ENCODE measurements at regions not wholly inside any gene's neighbourhood (a gene's known extent, or its start where the extent isn't known, plus 50 kb on each side); places are given as distances from the start of the nearest gene placed in this dataset.
A peak's percentile ranks its signal among the peaks of the same experiment; 100 is the strongest.

DNA sequence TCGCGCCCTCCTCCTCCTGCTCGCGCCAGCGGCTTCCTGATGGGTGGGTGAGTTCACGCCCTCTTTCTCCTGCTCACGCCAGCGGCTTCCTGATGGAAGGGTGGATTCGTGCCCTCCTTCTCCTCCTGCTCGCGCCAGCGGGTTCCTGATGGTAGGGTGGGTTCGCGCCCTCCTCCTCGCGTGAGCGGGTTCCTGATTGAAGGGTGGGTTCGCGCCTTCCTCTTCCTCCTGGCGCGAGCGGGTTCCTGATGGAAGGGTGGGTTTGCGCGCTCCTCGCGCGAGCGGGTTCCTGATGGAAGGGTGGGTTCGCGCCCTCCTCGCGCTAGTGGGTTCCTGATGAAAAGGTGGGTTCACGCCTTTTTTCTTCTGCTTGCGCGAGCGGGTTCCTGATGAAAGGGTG is 62.0 kb upstream of the MGAT5 start:
- Mint-ChIP-seq H3K27me3 (no peaks in the 10 kb centered on the region), H3K36me3 (ENCODE audit: low read depth) (peaks cover 26% of the 10 kb centered on the region), H3K9me3 (peaks cover 5% of the 10 kb centered on the region), H3K4me1 (ENCODE audit: low read depth) (peaks cover 67% of the 10 kb centered on the region), H3K27ac (no peak overlapping the region), H3K4me3 (no peak overlapping the region)
- no peak for DNase-seq

DNA sequence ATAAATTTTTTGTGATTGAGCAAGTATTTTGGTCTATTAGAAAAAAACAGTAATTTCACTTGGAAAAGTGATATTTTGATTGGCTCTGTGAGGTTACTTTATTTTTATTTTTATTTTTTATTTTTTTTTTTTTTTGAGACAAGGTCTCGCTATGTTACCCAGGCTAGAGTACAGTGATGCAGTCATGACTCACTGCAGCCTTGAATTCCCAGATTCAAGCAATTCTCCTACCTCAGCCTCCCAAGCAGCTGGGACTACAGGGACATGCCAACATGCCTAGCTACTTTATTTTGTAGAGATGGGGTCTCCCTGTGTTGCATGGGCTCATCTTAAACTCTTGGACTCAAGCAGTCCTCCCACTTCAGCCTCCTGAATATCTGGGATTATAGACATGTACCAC is 60.9 kb upstream of the MGAT5 start:
- Mint-ChIP-seq H3K9me3 (peaks cover 5% of the 10 kb centered on the region), H3K27ac (no peak overlapping the region), H3K4me3 (no peak overlapping the region), H3K4me1 (ENCODE audit: low read depth) (peaks cover 68% of the 10 kb centered on the region), H3K36me3 (ENCODE audit: low read depth) (peaks cover 22% of the 10 kb centered on the region), H3K27me3 (no peaks in the 10 kb centered on the region)
- no peak for DNase-seq

DNA sequence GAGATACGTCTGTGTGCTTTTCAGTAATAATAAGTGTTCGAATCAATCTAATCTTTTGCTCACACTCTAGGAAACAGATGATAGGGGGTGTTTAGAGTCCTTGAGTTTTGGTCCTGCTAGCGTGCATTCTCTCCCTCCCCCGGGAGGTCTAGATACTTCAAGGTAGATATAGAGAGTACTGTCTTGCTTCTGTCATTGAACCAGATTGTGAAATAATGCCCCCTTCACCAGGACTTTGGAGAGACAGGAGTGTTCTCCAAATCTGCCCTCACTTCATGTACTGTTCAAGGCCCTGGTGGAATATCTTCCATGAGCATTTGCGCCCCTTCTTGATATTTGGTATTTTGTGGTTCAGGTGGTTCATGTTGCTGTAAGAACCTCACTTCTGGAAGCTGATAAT is 59.4 kb upstream of the MGAT5 start:
- Mint-ChIP-seq H3K27ac (peak overlapping the region; percentile 87), H3K4me3 (no peak overlapping the region), H3K4me1 (ENCODE audit: low read depth) (peaks cover 72% of the 10 kb centered on the region), H3K36me3 (ENCODE audit: low read depth) (peaks cover 19% of the 10 kb centered on the region), H3K9me3 (peaks cover 5% of the 10 kb centered on the region), H3K27me3 (no peaks in the 10 kb centered on the region)
- DNase-seq = no peak

DNA sequence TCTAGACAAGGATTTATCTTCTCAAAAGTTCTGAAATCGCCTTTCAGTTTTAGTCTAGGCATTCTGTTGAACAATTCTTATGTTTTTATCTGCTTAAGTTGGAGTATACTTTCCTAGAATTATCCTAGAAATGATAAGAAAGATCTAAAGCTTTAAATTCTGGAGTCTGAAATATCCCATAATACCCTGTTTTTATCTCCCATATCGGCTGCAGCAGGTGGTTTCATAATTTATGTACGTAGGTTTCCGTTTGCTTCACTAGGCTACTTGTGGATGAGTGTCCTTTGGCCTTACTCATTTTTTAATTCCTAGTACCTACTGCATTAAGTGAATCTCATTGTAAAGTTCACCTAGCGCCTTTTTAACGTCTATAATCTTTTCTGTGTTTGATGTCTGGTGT is 58.5 kb upstream of the MGAT5 start:
- Mint-ChIP-seq H3K27me3 (no peaks in the 10 kb centered on the region), H3K4me3 (no peak overlapping the region), H3K36me3 (ENCODE audit: low read depth) (peaks cover 12% of the 10 kb centered on the region), H3K9me3 (peaks cover 5% of the 10 kb centered on the region), H3K27ac (peak overlapping the region; percentile 87), H3K4me1 (ENCODE audit: low read depth) (peaks cover 71% of the 10 kb centered on the region)
- DNase-seq = no peak

DNA sequence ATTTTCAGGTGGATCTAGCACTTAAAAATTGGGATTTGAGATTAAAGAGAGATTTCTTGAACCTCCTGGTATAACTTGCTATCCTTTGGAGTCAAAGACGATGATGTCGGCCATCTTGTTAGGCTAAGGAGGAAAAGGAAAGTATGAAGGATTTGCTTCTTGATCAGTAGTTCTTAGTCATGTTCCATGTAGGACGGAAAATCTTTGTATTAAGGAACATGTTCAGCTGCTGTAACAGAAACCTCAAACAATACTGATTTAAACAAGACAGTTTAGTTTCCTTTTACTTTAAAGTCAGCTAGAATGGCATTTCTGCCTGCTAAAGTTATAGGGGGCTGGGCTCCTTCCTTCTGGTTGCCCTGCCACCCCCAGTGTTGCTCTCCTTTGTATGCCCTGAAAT is 56.4 kb upstream of the MGAT5 start:
- no peaks in the 10 kb centered on the region for H3K27me3 Mint-ChIP-seq
- H3K4me3 Mint-ChIP-seq = peak overlapping the region; percentile 41
- peak overlapping the region; percentile 87 for H3K27ac Mint-ChIP-seq
- DNase-seq = no peak
- no peaks in the 10 kb centered on the region for H3K36me3 Mint-ChIP-seq (ENCODE audit: low read depth)
- H3K9me3 Mint-ChIP-seq = no peaks in the 10 kb centered on the region
- peaks cover 81% of the 10 kb centered on the region for H3K4me1 Mint-ChIP-seq (ENCODE audit: low read depth)

DNA sequence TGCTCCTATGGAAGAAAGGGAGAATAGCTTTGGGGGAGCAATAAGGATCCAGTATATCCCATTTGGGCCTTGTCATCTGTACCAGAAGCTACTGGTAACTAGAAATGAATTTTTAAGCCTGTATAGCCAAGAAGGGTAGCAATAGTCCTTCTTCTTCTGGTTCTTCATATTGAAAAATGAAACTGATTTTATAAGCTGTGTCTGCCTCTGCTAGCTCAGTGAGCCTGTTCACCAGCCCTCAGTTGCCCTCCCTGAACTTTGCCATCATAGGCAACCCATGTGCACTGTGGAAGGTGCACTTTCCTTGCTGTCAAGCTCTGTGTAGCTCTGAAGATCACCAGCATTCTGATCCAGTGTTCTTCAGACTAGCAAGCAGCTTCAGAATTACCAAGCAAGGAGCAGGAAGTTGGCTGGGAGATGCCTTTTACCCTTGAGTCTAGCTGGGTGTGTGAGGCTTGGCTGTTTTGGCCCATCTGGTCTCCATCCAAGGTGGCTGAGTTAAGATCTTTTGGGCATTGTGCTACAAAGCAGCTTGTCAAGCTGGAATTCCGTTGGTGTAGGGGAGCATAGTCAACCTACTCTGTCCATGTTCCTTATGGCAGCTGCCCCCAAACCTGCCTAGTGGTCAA is 55.8 kb upstream of the MGAT5 start:
- Mint-ChIP-seq H3K27ac (peak overlapping the region; percentile 87), H3K9me3 (no peaks in the 10 kb centered on the region), H3K4me3 (peak overlapping the region; percentile 41), H3K36me3 (ENCODE audit: low read depth) (no peaks in the 10 kb centered on the region), H3K4me1 (ENCODE audit: low read depth) (peaks cover 88% of the 10 kb centered on the region), H3K27me3 (no peaks in the 10 kb centered on the region)
- no peak for DNase-seq

DNA sequence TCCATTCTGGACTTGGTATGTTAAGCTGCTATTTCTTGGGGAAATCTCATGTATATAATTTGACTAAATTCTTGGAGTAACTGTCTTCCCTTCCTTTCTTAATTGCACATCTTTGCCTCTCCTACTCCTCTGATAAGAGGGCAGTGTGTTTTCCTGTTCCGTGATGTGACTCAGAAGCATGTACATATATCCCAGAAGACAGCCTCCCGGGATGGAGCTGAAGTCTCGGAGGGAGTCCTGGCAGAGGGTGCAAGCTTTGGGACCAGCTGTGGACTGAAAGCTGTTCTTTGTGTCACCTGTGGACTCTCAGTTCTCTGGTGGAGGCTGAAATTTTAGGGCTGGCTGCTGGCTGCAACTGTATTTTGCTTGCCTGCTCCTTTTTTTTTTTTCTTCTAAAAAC is 54.7 kb upstream of the MGAT5 start:
- no peak for DNase-seq
- H3K27me3 Mint-ChIP-seq = no peaks in the 10 kb centered on the region
- H3K27ac Mint-ChIP-seq = peak overlapping the region; percentile 87
- H3K4me3 Mint-ChIP-seq = no peak overlapping the region
- H3K9me3 Mint-ChIP-seq = no peaks in the 10 kb centered on the region
- no peaks in the 10 kb centered on the region for H3K36me3 Mint-ChIP-seq (ENCODE audit: low read depth)
- peaks cover 86% of the 10 kb centered on the region for H3K4me1 Mint-ChIP-seq (ENCODE audit: low read depth)

DNA sequence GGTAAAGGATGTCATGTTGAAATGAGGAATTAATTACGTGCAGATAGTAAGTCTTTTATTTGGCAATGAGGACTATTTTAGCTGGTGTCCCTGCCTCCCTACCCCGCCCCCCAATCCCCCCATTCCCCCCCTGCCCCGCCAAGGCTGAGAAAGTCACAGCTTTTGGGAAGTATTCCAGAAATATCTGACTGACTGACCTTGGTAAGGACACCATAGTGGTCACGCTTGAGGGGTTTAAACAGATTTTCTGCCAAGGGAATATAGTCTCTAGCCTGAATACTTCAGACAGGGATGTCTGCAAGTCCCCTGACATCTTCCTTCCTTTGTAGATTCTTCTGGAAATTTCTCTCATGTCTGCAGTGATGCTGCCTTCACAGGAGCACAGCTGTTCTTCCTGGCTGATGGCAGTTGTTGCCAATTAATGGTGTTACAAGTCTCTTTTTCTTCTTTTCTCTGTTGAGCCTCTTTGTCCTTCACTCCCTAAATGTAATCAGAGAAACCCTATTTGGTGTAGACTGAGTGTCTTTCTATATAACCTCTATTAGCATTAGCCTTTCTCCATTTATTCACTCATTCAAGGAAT is 53.7 kb upstream of the MGAT5 start:
- no peaks in the 10 kb centered on the region for H3K27me3 Mint-ChIP-seq
- no peaks in the 10 kb centered on the region for H3K36me3 Mint-ChIP-seq (ENCODE audit: low read depth)
- DNase-seq = no peak
- H3K9me3 Mint-ChIP-seq = no peaks in the 10 kb centered on the region
- no peak overlapping the region for H3K4me3 Mint-ChIP-seq
- H3K27ac Mint-ChIP-seq = peak overlapping the region; percentile 31
- peaks cover 76% of the 10 kb centered on the region for H3K4me1 Mint-ChIP-seq (ENCODE audit: low read depth)

DNA sequence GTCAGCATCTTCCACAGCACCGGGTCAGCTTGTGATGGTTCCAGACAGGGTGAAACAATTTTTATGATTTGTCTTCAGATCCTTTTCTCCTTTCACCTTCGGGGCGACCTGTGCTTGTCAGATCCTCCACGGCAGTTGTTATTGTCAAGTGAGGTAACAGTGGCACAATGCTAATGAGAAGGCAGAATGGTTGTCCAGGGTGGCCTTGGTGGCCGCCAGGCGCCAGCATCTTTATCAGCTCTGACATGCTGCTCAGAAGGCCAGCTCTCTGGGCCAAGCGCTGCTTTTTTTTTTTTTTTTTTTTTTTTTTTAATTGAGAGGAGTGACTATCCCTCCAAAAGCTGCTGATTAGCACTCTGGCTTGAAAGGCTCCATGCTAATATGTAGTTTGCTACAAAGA is 52.3 kb upstream of the MGAT5 start:
- DNase-seq = no peak
- no peaks in the 10 kb centered on the region for H3K27me3 Mint-ChIP-seq
- H3K27ac Mint-ChIP-seq = peak overlapping the region; percentile 44
- peaks cover 62% of the 10 kb centered on the region for H3K4me1 Mint-ChIP-seq (ENCODE audit: low read depth)
- H3K9me3 Mint-ChIP-seq = no peaks in the 10 kb centered on the region
- H3K36me3 Mint-ChIP-seq (ENCODE audit: low read depth) = no peaks in the 10 kb centered on the region
- H3K4me3 Mint-ChIP-seq = no peak overlapping the region

DNA sequence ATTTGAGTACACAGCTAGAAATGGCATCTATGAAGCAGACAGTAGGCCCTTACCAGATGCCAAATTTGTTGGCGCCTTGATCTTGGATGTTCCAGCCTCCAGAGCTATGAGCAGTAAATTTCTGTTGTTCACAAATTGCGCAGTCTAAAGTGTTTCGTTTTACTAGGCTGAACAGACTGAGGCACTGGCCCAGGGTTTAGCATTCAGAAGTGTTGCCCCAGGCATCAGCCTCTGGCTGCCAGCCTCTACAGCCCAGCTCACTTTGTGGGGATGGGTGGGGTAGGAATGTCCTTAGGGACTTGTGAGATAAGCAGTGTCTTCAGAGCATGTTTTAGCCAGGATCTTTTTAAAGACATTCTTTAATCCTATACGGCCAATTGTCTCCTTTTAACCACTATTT is 51.5 kb upstream of the MGAT5 start:
- H3K4me1 Mint-ChIP-seq (ENCODE audit: low read depth) = peaks cover 53% of the 10 kb centered on the region
- no peaks in the 10 kb centered on the region for H3K27me3 Mint-ChIP-seq
- H3K4me3 Mint-ChIP-seq = no peak overlapping the region
- no peak for DNase-seq
- no peaks in the 10 kb centered on the region for H3K9me3 Mint-ChIP-seq
- no peak overlapping the region for H3K27ac Mint-ChIP-seq
- H3K36me3 Mint-ChIP-seq (ENCODE audit: low read depth) = no peaks in the 10 kb centered on the region

DNA sequence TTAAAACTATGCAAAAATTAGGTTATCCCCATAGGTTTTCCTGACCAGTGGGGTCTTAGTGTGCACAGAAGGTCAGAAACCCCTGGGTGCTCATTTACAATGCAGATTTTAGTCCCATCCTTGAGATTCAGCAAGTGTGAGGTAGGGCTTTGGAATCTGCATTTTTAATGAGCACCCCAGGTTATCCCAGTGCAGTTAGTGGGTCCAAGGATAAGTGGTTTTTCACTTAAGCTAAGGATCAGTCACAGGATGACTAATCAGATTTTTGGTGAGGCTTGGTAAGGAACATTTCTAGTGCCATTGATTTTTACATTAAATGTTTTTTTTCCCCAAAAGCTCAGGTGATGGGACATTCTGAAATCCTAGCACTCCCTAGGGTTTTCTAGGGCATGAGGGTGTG is 50.7 kb upstream of the MGAT5 start:
- no peak overlapping the region for H3K4me3 Mint-ChIP-seq
- no peaks in the 10 kb centered on the region for H3K9me3 Mint-ChIP-seq
- DNase-seq = no peak

More for the DNA sequence above, 50.7 kb upstream of the MGAT5 start:
- peaks cover 45% of the 10 kb centered on the region for H3K4me1 Mint-ChIP-seq (ENCODE audit: low read depth)
- no peak overlapping the region for H3K27ac Mint-ChIP-seq
- no peaks in the 10 kb centered on the region for H3K36me3 Mint-ChIP-seq (ENCODE audit: low read depth)
- no peaks in the 10 kb centered on the region for H3K27me3 Mint-ChIP-seq
